NB4 (cell line): ENCODE measurements at regions not wholly inside any gene's neighbourhood (a gene's known extent, or its start where the extent isn't known, plus 50 kb on each side); places are given as distances from the start of the nearest gene placed in this dataset.

ENCODE experiments used
- DNase-seq: peaks from one replicate; pipeline ENCODE4 v3.0.0; 2010; ENCODE audit warnings: low read depth
- H3K4me3 ChIP-seq: one replicate; pipeline ENCODE4 v1.5.1; 2011; ENCODE audit warnings: mild to moderate bottlenecking, low read depth, low read length, moderate library complexity
- CTCF ChIP-seq: IDR thresholded peaks from one replicate; pipeline ENCODE4 v1.5.1; 2012; ENCODE audit warnings: low read depth, low read length
- MAX ChIP-seq: IDR thresholded peaks from 2 replicates; pipeline ENCODE4 v1.6.1; 2011; ENCODE audit warnings: low read depth, low read length
- MYC ChIP-seq: IDR thresholded peaks from 2 replicates; pipeline ENCODE4 v1.6.1; 2011; ENCODE audit warnings: low read depth, low read length
- POLR2A ChIP-seq: IDR thresholded peaks from 2 replicates; pipeline ENCODE4 v1.6.1; 2011; ENCODE audit warnings: mild to moderate bottlenecking; ENCODE audit not compliant: insufficient read length; ENCODE audit errors: extremely low read depth

GRCh38 chr4:4625488-4625887, 83.6 kb upstream of the STX18 start:
- peak; percentile 48 for DNase-seq
- TF ChIP-seq MYC (no peak), MAX (no peak), CTCF (no peak), POLR2A (no peak)
- H3K4me3 ChIP-seq = no peak overlapping the region

GRCh38 chr4:4624276-4624897, 82.5 kb upstream of the STX18 start:
- no peak for TF ChIP-seq MYC
- H3K4me3 ChIP-seq = no peak overlapping the region
- no peak for DNase-seq

GRCh38 chr4:4619821-4620220, 78.0 kb upstream of the STX18 start:
- no peak overlapping the region for H3K4me3 ChIP-seq
- no peak for DNase-seq
- TF ChIP-seq MAX (no peak), CTCF (no peak), POLR2A (no peak), MYC (no peak)

- H3K4me3 ChIP-seq = no peak overlapping the region
- DNase-seq = no peak
- TF ChIP-seq POLR2A (no peak), CTCF (no peak), MAX (no peak), MYC (no peak)
Measured at GRCh38 chr4:4618847-4619246, 77.0 kb upstream of the STX18 start.

- TF ChIP-seq POLR2A = no peak
- TF ChIP-seq CTCF = no peak
- TF ChIP-seq MAX = no peak
- no peak for TF ChIP-seq MYC
- H3K4me3 ChIP-seq = no peak overlapping the region
- no peak for DNase-seq
Measured at GRCh38 chr4:4614925-4615678, 73.3 kb upstream of the STX18 start.

GRCh38 chr4:4613641-4614286, 71.9 kb upstream of the STX18 start:
- H3K4me3 ChIP-seq = no peak overlapping the region
- TF ChIP-seq MAX = no peak
- no peak for TF ChIP-seq MYC
- no peak for TF ChIP-seq CTCF
- TF ChIP-seq POLR2A = no peak
- no peak for DNase-seq
